ENCODE measurements at regions not wholly inside any gene's neighbourhood (a gene's known extent, or its start where the extent isn't known, plus 50 kb on each side); places are given as distances from the start of the nearest gene placed in this dataset.

GRCh38 chr5:104739905-104740304 lies 1177.3 kb upstream of the NUDT12 start:
- DNase-seq: no peak

- no peak for DNase-seq
These were observed 1176.9 kb upstream of the NUDT12 start for GRCh38 chr5:104739503-104739902.

DNA sequence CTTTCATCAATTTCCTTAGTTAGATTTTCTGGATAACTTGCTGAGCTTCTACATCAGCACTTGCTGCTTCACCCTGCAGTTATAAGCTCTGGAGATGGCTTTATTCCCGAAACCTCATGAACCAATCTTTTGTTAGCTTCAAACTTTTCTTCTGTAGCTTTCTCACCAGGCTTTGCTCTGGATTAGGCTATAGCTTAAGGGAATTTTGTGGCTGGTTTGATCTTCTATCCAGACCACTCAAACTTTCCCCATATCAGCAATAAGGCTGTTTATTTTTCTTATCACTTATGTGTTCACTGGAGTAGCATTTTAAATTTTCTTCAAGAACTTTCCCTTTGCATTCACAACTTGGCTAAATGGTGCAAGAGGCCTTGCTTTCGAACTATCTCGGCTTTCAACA lies 1173.5 kb upstream of the NUDT12 start:
- no peak for DNase-seq

GRCh38 chr5:104734046-104734445 lies 1171.5 kb upstream of the NUDT12 start:
- no peak for DNase-seq

- DNase-seq: no peak
These were observed 1170.6 kb upstream of the NUDT12 start for GRCh38 chr5:104733063-104733669.

DNA sequence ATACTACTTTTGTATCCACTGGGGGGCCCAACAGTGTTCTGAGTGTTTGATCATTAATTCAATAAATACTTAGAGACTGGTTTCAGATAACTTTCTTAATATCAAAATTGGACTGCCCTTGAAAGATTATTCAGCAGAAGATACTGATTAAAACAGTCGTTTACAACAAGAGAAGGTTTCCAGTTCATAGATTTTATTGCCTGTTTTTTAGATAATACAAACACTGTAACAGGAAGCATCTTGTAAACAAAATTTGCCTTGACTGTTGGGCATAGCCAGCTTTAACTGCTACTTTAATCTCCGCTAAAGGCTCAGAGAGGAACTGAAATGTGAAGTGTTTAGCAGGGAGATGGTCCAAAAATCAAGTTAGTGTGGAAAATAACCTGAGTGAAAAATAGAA lies 1168.7 kb upstream of the NUDT12 start:
- DNase-seq: no peak

GRCh38 chr5:104708027-104708426 lies 1145.4 kb upstream of the NUDT12 start:
- no peak for DNase-seq

- no peak for DNase-seq
These were observed 1144.0 kb upstream of the NUDT12 start for GRCh38 chr5:104706600-104706999.

- DNase-seq: no peak
These were observed 1139.6 kb upstream of the NUDT12 start for GRCh38 chr5:104702212-104702611.

DNA sequence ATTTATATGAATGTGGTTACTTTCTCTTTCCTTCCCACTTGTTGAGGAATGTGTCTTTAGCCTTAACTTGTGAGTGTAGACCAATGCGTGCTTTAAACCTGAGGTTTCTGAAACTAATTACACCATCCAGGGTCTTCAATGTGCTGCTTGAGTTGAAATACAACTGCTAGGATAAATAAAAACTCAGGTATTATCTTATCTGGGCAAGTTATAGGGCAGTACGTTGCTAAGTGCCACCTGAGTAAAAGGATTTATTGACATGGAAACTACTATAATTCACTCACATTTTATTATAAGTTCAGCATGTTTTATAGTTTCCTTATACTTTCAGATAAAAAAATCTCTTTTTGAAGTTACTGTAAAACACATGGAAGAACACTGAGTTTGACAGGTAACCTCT lies 1136.8 kb upstream of the NUDT12 start:
- no peak for DNase-seq

DNA sequence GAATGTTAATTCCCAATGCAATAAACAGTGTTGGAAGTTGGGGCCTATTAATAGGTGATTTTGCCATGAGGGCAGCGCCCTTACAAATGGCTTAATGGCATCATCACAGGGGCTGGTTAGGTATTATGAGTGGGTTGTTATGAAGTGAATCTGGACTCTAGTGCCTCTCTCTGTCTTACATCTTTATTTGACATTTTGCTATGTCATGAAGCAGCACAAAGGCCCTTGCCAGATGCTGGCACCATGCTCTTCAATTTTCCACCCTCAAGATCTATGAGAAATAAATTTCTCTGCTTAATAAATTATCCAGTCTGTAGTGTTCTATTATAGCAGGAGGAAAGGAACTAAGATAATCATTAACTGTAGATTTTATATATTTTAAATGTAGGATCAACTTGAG lies 1098.7 kb upstream of the NUDT12 start:
- DNase-seq: no peak

DNA sequence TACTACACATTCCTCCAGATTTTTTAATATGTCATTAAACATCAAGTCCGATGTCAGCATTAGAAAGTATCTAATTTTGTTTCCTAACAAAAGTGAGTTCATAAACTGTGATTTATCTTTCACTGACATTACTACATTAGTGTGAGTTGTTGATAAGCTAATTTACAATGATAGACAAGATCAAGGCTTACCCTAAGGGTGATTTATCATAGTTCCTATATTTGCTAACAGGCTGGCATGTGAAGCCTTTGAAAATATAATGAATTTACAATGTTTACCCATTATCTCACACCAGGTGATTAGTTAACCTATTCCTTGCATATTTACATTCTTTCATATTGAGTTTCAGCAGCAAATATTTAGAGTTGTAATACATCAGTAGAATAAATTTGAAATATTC lies 1096.9 kb upstream of the NUDT12 start:
- no peak for DNase-seq

DNA sequence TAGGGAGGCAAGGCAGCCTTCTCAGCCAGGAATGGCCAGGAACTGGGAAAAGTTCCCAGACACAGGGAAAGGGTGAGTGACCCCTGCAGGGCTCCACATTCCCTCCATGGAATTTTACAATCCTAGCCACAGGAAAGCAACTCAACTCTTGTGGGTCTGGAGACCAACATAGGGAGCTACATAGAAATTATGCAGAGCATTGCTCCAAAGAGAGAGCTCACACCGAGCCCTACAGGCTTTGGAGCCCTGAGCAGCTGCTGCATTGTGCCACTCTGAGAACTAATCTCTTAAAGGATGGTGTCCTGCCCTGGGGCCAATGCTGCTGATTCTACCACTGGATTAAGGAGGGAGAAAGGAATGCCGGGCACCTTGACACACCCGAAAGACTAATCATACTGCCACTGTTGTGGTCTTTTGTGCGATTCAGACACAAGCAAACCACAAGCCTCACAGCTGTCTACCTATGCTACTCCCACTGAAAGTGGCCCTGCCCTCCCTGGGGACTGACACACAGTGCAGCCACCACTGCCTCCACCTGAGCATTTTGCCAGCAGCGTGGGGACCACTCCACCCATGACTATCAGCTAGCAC lies 1089.8 kb upstream of the NUDT12 start:
- DNase-seq: no peak

DNA sequence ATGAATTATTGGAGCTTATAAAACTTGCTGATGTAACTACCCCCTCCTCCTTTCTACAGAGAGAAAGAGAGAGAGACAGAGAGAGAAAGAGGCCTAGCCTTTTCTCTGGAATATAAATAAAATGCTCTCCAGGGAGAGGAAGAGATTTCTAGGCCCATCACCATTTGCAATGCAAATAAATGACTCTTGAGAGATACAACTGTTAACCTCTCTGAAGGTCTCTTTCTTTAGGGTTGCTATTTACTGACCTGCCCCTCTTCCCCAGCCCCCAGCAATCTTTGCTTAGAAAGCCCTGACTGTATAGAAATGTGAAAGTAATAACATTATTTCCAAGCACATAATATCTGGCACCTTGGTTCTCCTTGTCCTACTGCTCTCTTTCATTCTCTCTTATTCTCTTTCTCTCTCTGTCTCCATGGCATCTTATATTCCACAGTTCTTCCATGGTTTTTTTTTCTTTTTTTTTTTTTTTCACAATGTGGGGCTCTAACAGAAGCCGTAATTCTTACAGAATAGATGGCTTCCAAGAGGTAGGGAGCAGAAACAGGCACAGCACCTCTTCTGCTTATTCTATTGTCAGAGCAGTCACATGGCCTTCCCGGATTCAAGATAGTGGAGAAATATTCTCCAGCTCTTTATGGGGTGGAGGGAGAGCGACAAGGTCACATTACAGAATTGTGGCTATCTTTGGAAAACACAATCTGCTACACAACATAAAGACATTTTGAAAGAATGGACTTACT lies 1087.9 kb upstream of the NUDT12 start:
- DNase-seq: no peak

GRCh38 chr5:104646416-104646815 lies 1083.8 kb upstream of the NUDT12 start:
- no peak for DNase-seq

DNA sequence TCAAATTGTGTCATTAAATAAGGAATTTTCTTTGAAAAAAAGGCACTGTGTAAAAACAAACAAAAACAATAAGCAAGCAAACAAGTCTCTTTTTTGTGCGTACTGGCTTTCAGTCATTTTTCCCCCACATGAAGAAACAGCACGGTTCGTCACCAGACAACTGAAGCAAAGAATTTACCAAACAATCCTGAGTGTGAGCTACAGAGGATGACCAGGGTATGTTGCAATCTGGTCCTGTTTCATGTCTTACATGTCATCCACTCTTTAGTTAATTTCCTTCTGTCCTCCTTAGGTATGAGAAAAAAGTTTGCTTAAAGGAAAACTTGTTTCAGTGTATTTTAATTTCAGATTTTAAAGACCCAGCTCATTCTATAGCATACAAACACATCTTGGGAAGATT lies 1080.7 kb upstream of the NUDT12 start:
- no peak for DNase-seq

GRCh38 chr5:104635227-104635626 lies 1072.6 kb upstream of the NUDT12 start:
- no peak for DNase-seq

GRCh38 chr5:104628911-104629310 lies 1066.3 kb upstream of the NUDT12 start:
- no peak for DNase-seq

GRCh38 chr5:104626122-104626521 lies 1063.5 kb upstream of the NUDT12 start:
- no peak for DNase-seq

DNA sequence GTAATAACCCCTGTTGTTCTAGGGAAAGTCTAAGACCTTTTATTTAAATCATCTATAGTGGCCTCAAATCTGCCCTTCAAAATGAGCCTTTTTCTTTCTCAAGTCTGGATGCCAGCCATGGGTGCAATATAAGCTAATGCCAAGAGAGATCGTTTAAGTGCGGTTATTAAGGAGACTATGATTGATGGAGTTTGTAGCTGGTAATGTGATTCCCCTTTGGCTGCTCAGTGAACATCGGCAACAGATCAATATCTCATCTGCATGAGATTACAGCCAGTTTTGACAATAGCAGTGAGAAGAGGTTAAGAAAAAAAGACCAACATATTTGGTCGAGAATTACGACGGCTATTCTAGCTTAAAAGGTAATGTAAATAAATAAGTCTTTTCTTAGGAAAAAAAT lies 1049.4 kb upstream of the NUDT12 start:
- DNase-seq: no peak

DNA sequence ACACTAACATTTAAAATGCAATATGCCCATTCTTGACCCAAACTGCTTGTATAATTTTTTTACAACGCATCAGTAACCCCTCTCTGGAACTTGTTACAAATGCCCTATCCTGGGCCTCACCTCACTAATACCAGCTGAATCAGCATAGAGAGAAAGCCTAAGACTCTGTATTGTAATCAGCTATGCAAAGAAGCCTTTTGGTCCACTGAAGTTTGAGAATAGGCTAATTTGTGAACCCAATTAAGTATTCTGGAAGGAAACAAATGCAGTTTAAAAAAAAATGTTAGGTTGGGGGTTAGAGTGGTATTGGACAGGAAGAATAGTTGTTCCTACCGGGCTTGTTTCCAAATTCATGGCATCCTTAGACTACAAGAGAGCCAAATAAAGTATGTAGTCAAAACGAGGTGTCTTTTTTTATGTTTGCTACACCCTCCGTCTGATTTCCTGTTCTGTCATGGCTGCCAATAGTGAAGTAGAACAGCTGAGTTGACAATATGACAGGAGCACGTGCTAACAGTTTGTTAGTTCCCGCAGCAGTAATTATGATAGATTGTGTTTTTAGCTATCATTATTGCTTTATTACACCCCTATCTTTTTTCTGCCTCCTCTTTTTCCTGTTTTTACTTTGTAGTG lies 1048.7 kb upstream of the NUDT12 start:
- no peak for DNase-seq

DNA sequence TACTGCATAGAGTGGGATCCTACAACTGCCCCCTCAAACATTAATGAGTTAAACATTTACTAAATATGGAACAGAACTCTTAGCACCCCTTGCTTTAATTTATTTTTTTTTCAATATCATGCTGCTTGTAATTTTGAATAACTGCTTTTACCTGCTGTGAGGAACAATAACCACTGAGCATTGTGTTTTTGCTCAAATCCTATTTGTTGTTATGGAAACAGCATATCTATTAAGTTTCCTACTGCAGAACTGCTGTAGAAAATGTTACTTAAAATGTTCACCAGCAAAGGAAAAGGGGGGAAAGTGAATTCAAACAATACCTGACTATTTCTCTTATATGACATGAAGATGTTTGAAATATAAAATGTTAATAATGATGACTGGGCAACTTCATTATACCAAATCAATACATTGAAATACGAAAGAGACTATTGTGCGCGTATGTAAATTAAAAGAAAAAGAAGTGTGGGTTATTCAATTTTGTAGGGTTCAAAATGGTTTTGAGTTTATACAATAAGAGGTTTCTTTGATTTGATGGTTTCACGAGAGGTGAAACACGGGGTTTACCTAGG lies 1043.8 kb upstream of the NUDT12 start:
- DNase-seq: no peak

GRCh38 chr5:104599726-104600125 lies 1037.1 kb upstream of the NUDT12 start:
- DNase-seq: no peak

- DNase-seq: no peak
These were observed 1035.7 kb upstream of the NUDT12 start for GRCh38 chr5:104598285-104598684.

All from CD4-positive, alpha-beta T cell treated with Interleukin-4 for 4 hours (primary cell).